Stimulated activated CD4-positive, alpha-beta T cell treated with anti-CD3 and anti-CD28 coated beads, Interleukin-4, amount 100 ng/mL, for 1 hour (primary cell): ENCODE measurements at regions not wholly inside any gene's neighbourhood (a gene's known extent, or its start where the extent isn't known, plus 50 kb on each side); places are given as distances from the start of the nearest gene placed in this dataset.

ENCODE experiments used
- DNase-seq: peaks from one replicate; pipeline ENCODE4 v3.0.0-alpha.2; 2020

DNA sequence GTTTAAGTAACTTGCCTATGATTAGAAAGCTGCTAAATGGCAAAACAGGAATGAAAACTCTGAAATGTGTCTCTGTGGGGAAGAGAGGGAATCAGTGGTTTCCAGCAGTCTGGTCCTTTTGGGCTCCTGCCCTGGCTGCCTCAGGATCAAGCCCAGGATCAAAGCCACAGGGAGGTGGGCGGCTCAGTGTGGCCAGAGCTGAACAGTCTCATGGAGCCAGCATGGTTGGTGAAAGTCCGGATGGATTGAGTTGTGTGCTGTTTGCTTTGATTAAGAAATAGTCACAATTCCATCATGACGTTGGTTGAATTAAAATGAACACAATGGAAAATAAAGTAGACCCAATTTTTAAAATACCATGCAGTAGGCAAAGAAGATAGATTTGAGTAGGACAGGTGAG, 344.2 kb downstream of the LPIN1 start:
- DNase-seq, result no peak

DNA sequence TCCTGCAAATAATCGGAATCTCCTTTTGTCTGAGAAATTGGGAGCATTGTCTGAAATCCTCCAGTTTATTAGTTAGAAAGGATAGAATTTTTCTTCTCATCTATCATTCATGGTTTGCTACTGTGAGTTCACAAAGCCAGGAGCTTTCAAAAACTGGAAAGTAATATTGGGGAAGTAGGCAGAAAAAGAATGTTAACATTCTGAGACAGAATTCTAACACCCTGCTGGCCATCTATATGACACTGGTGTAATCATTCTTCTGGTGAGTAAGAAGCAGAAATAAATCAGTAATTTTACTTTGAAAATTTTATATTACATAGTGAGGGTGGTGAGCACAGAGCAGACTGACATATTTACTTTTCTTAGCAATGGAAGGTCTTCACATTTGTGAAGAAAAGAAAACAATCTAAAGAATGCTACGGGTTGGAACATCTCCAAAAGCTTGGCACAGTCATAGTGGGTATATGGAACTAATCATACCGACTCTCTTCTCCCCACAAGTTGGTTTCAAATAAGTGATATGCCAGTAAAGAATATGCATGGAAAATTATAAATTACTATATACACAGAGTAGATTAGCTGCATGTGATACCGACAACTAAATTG, 344.9 kb downstream of the LPIN1 start:
- DNase-seq, result no peak

DNA sequence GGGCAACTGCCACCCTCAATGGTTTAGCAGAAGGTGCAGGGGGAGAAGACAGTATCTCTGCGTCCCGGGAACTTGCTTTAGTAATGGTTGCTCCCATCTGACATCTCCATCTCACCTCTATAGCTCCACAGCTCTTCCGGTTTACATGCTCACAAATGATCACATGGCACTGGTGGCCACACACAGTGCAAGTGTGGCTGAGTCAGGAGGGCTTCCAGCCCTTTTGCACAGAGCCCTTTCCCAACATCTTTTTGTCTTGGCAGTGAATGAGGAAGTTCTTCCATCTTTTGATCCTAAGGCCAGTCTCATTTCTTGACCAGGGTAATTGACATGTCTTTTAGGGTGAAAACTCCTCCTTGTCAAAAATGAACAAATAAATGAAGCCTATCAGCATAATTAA, 347.7 kb downstream of the LPIN1 start:
- no peak for DNase-seq

DNA sequence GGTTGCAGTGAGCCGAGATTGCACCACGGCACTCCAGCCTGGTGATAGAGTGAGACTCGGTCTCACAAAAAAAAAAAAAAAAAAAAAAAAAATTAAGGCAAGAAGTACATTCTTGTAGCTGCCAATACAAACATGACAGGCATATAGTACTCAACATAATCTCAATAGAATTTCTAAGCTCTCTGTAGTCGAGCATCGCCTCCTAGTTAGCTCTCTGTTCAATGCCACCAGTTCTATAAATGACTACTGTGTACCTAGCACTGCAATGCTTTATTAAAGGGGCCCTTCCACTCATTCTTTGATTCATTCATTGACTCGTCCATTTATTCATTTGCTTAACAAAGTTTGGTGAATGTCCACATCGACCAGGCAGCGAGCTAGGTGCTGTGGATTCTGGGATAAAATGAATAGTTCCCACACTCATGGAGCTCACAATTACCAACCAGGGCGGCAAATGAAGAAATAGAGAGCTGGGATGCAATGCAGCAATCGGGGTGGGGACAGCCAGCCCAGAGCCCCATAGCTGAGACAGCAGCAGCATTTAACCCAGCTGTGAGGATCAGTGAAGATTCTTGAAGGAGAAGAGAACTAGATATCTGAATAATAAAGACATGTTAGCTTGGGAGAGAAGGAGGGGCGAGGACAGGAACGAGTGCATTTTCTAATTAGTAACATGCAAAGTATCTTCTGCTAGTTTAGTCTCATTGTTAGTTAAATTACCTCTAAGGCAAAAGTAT, 349.8 kb downstream of the LPIN1 start:
- no peak for DNase-seq

DNA sequence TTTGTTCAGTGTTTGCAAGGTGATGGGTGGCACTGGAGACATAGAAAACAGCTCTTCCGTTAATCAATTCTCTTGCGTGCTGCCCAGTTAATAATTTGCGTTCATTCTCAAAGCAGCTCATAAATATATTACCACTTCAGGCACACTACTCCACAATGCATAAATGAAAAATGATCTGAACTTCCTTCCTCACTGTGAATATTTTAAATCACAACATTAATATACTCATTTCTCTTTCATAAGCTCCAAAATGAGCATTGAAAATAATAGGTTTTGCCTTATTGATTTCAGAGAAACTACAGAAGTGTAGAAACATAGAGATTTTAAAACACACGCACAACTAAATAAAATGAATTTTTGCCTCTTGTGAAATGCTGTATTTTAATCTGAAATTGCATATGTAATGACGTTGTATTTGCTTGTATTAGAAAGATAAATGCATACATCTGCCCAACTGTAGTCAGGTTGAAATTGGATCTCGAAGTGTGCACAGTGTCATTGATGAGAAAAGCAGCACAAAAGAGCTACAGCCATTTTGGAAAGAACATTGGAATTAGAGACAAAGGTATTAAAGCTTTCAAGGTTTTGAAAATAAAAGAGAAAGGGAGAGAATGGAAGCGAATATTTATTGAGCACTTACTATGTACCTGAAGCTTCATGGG, 350.5 kb downstream of the LPIN1 start:
- no peak for DNase-seq

DNA sequence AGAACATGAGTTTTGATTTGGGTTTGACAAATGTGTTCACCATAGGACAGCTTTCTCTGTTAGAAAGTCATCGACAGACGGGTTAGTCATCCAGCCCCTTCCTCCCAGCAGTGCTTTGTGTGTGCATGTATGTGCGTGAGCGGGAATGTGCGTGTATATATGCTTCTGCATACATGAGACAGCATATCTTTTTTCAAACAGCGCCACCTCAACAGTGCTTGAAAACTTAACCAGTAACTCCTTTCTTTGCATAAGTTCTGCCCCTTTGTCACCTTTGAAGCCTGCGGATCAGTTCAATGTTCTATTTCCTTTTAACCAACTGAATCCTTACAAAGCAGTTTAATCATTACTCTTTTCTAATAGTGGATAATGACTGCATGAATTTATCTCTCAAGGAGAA, 351.4 kb downstream of the LPIN1 start:
- no peak for DNase-seq

DNA sequence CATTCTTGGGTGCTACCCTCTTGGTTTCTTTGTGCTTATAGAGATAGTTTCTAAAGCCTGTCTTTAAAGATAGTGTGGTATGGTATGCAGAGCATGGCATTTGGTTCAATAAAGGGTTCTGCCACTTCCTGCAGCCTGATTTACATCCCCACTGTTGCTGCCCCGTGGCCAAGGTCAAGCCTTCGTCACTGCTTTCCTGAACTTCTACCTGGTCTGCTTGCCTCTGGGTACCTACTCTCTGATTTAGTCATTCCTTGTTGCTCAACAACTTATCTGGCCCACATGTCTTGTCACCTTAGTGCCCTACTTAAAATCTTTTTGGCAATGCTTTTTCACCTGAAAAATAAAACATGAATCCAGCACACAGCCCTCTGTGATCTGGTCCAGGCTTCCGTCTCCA, 352.9 kb downstream of the LPIN1 start:
- DNase-seq, result no peak

DNA sequence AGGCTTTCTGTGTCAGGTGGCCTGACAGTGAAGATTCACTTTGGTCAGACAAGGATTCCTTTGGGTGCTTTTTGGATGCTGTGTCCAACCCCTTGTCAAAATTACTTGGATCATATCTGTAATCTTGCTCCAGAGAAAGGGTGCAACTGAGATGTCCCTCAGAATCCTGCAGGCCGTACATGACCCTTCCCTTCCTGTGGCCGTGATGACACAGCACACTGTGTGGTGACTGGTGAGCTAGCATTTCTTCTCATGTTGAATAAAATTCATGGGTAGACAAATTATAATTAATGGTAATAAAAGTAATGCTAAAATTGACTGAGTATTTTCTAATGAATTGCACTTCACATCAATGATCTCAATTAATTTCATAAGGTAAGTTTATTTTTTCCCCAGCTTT, 356.2 kb downstream of the LPIN1 start:
- no peak for DNase-seq

DNA sequence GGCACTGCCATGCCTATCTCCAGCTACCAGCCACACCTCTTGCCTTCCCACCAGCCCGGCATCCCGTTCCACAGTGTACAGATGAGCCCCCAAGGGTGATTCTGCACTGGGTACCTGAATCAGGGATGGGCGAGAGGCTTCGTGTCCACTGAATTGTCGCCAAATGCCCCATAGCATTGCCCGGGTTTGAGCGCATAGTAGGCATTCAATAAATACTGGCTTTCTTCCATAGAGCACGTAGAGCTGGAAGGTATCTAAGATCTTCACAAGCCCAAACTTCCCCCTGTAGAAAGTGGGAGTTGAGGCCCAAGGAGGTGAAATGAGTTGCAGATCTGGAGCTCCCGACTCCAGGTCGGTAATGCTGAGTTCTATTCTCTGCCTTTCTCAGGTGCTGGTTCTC, 358.7 kb downstream of the LPIN1 start:
- no peak for DNase-seq

DNA sequence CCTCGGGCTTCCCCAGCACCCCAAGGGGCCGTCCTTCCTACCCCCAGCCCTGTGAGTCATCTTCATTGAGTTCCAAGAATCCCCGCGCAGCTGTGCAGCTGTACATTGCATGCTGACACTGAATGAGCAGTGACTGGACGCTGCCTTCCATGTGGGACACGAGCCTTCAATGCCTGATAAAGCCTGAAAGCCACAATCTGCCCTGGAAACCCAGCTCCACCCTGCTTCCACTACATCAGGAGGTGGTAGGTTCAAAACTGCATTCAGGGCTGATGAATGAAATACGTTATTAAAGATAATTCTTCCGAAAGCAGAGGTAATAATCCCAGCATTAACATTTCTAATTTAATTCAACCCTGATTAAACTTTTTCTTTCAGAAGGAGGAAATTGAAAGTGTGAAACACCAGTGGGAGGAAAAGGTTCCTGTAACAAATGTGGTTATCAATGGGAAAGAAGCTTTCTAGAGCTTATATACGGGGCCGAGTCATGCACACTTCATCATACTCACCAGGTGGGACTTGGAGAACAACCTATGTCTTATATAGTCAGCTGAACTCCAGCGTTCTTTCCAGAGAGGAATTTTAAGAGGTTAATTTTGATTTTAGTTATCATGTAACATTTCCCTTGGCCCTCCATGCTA, 360.1 kb downstream of the LPIN1 start:
- DNase-seq, result peak; percentile 38

DNA sequence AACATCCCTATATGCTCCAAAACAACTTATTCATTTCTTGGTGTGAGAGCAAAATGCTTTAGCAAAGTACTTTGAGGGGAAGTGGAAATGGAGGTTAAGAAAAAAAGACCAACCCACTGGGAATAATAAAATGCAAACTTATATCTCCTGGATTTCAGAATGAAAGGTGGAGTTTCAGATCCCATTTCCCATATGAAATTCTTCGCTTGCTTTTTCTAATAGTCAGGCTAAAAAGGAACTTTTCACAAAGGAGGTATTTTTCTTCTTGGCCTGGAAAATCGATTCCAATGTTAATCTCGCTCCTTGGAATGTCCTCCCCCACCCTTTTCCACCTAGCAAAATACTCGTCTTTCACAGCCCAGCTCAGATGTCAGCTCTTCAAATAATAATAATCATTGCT, 360.9 kb downstream of the LPIN1 start:
- no peak for DNase-seq

DNA sequence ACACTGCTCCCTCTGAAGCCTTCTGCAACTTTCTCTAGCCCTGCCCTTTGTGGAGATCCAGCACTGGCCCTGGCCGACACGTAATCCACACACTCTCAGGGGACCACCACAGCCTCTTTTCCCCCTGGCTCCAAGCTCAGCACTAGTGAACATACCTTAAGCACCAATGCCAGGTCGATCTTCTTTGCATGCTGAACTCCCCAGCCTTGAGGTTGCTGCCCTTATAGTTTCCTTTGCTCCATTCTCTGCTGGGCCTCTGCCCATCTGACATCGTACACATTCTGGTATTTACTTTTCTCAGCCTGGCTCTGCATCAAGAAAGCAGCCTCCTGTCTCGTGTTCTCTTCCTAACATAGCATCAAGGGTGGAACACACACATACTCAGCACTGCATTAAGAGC, 361.5 kb downstream of the LPIN1 start:
- DNase-seq, result no peak

DNA sequence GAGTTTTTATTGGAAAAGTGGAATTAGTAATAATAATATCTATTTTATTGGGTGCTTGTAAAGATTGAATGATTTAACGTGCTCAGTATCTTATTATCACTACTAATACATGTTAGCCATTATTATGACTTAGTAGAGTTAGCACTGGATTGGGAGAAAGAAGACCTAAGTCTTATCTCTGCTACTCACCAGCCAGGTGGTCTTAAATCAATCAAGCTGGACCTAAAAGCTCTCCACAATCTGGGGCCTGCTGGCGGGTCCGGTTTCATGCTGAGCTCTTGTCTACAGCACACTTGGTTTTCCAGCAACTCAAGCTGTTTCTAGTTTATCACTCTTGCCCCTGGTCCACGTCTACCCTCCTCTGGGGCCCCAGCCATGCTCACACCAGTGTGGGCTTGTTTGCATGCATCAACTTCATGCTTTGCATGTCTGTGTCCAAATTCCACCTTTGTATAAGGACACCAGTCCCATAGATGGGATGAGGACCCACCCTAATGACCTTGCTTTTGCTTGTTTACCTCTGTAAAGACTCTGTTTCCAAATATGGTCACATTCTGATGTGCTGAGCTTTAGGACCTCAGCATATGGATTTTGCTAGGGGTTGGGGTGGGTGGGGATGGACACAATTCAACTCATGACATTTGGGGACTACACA, 363.1 kb downstream of the LPIN1 start:
- DNase-seq, result no peak

DNA sequence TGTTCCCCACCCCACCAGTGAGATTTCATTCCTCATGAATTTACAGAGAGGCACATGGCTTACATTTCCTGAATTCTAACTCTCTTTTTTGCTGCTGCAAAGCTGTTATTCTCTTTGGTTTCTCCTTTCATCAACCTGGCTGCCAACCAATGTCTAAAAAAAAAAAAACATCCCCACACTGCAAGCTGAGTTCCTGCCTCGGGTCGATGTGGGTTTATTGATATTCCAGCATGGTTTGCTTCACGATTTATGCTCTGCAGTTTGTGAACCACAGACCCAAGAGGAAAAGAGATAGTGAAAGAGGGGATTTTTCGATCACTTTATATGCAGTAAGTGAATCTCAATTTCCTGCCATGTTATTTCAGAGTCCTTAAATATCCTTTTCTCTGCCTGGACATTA, 363.6 kb downstream of the LPIN1 start:
- no peak for DNase-seq

DNA sequence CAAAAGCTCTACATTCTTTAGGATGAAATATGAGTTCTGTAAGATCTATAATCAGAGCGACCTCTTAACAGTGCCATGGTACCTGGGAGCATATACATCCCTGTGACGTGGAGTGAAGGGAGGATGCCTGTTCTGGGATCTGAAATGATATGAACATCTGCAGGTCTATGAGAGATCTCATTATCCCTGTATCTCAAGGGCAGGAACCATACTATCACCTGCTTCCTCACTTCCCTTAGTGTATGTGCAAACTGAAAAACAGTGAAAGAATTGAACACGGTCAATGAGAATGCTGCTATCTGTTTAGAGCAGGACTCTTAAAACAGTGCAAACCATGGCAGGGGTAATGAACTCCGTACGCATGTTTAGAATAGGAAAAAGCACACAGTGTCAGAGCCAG, 364.0 kb downstream of the LPIN1 start:
- no peak for DNase-seq

DNA sequence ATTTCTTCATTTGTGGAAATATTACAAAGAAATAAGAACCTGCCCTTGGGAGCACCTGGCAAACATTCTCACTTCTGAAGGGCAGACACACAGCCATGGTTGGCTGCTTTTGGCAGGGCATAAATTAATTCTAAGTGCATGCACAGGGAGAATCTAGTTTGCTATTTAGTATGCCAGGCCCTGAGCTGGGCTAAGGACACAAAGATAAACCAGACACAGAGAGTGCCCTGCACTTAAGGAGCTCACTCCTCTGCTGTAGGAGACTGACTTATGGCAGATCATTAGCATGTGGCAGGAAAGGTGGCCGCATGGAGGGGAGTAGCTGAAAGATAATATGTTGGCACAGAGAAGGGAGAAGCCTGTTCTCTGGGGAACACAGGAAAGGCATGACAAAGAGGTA, 367.0 kb downstream of the LPIN1 start:
- no peak for DNase-seq

DNA sequence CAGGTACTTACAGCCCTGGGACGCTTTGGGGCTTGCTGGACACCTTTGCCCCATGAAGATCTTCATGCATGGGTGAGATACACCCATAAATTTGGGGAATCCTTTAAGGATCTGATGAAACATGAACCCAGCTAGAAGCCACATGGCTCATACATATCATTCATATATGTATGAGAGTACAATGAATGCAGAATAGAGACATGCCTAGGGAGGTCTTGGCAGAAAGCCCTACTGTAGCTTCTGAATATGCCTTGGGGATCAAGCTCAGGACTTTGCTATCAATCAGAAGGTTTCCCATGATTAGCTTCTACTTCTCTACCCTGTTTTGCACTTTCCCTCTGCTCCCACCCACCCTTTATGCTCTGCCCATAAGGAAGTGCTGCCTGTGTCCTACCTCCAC, 368.4 kb downstream of the LPIN1 start:
- DNase-seq, result no peak

DNA sequence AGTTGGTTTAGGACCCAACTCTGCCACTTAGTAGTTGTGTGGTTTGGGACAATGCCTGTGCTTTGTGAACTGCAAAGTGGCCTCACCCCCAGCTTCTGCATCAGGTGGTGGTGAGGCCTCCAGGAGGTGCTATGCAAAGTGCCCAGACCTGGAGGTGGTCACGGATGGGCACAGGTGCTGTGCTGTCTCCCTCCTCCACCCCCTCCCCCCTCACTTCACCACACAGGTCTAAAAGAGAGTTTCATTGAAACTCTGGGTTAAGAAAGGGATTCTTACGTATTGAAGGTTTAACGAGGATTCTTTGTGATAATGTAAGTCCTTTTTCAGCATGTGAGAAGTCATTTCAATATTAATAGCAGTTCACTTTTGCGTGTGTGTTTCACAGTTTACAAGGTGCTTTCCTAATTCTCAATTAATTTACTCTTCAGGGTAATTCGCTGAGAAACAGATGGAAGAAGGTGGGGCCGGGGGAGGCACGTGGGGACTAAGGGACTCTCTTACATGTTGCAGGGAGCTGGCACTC, 369.9 kb downstream of the LPIN1 start:
- DNase-seq, result no peak

DNA sequence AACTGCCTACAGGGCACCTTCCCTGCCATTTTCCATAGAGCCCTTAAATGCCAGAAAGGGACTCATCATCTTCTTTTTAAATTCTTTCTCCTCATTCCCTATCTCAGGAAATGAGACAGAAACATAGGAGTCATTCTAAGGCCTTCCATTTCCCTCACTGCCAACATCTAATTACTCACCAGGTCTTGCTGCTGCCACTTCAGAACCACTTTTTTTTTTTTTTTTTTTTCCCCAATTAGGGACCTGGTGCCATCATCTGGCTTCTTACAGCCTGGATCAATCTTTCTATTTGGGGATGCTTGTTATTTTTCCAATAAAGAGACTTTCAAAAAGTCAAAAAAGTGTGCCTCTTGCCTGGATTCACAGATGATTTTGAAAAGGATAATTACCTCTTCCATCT, 373.4 kb downstream of the LPIN1 start:
- DNase-seq, result no peak

DNA sequence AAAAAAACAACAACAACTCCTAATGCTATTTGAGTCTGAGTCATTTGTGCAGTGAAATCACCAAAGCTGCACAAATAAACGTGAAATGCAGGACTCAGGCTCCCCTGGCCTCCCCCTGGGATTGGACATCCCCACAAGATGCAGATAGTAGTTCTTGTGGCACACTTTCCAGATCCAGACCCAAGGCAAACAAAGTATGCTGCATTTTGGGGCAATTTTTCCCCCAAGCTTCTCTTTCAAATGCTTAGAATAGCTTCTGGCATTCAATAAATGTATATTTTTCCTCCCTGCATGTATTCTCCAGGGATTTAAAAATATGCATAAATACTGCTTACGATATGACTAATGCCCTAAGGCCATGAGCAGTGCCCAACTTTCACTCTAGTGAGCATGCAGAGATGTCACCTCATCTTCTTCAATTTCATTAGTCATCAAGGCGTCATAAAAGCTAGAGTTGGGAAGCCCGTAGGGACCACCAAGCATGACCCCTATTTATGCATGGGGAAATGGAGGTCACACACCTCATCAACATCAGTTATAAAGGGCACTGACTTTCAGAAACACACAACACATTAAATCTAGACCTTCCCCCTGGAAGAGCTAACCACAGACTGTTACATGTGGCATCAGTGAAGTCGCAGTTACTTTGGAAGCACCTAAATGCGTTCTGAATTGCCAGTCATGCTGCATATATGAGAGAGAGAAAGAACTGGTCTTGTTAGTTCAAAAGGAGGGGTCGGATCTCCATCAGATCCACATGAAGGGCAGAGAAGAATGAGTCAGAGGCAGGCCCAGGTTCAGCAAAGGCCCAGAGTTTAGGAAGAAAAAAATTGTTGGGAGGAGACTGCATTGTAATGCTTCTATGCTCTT, 374.1 kb downstream of the LPIN1 start:
- DNase-seq, result no peak

DNA sequence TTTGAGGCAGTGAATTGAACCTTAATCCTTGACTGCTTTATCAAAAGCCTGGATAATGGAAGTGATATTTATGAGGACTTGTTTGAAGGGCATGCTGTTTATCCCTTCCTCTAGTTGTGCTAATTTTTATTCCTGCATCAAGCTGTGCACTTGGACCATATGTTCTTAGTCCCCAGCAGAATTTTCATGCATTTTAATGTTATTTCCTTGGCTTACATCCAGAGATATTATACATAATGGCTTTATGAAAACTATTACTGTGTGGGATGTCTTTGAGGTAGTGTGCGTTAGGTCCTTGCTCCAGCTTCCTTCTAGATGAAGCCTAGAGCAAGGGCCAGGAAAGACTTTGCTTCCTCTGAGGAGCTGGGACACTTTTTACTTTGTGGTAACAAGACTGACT, 378.4 kb downstream of the LPIN1 start:
- no peak for DNase-seq

DNA sequence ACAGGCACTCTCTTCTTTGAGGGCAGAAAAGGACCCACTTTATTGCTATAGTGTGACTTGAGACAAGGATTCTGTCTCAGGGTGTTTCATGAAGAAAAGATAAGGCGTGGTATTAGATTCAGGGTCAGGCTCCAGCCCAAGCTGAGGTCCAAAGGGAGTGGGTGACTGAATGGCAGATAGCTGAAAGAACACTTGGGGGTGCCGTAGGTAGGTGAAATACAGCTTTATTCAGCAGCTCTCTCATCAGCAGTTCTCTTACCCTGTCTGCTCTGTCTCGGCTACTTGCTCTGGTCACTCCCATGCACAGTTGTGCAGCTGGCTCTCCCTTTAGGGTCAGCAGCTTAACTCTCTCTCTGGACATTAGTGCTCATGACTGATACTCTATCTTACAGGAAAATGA, 379.9 kb downstream of the LPIN1 start:
- DNase-seq, result no peak
